Urinary bladder (tissue), 3 donors: ENCODE measurements at regions not wholly inside any gene's neighbourhood (a gene's known extent, or its start where the extent isn't known, plus 50 kb on each side); places are given as distances from the start of the nearest gene placed in this dataset.
"Not testable (repeated sequence)": the region's sequence is repeated elsewhere in the genome, so short reads cannot be mapped to it uniquely, and the experiment has no call there.

Source experiments
- DNase-seq: peaks from one replicate; pipeline ENCODE4 v3.0.0-alpha.2; 2015; ENCODE audit errors: extremely low spot score
- H3K27ac ChIP-seq: one replicate; pipeline ENCODE4 v1.5.1; 2013; ENCODE audit warnings: low read depth, mild to moderate bottlenecking, moderate library complexity
- H3K36me3 ChIP-seq: one replicate; pipeline ENCODE4 v1.6.1; 2013; ENCODE audit warnings: mild to moderate bottlenecking, moderate library complexity; ENCODE audit not compliant: insufficient read depth
- H3K4me1 ChIP-seq: one replicate; pipeline ENCODE4 v1.6.1; 2013; ENCODE audit warnings: mild to moderate bottlenecking, moderate library complexity; ENCODE audit not compliant: insufficient read depth
- H3K4me3 ChIP-seq: one replicate; pipeline ENCODE4 v1.5.1; 2013; ENCODE audit warnings: low read depth, low read length
- WGBS: extraction: QIAGEN DNeasy Blood & Tissue Kit; methylation state at CpG from one replicate; pipeline ENCODE4 v1.1.7; 2013; 5-methylcytosine and 5-hydroxymethylcytosine counted together
- donor health status: healthy with polysubstance abuse.
- donor health status: healthy.

DNA sequence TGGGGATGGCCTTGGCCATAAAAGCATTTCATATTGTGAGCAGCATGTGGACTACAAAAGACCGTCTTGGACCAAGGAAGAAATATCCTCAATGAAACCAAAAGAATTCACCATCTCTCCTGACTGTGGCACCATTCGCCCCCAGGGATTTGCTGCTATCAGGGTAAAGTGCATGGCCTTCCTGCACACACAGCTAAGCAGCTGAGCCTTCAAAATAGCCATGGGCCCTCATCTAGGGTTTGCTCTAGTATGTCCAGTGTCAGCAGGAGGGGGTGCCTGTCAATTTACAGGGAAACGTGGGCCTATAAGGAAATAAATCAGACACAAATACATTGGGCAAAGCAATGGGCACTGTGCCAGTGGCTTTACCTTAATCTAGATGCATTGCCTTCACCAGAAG is 296.6 kb upstream of the NBPF12 start:
- 73% methylated on average over 3 of the region's 3 CpGs for WGBS
- H3K27ac ChIP-seq, H3K4me3 ChIP-seq, DNase-seq, H3K4me1 ChIP-seq, H3K36me3 ChIP-seq: not testable (repeated sequence)

DNA sequence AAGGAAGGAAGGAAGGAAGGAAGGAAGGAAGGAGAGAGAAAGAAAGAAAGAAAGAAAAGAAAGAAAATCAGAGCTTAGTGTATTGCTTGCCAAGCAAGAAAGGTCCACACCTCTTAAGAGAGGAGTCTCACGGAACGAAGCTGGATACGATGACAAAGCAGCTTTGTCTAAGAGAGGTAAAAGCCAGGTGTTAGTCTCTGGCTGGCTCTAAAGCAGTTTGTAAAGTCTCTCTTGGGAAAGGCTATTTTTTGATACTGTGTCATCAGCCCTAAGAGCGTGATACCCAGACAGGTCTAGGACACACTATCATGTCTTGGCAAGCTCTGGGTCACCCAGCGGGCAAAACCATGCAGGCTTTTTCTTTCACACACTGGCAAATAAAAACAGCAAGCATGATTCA is 297.5 kb upstream of the NBPF12 start:
- H3K27ac ChIP-seq, DNase-seq, H3K36me3 ChIP-seq, H3K4me3 ChIP-seq, H3K4me1 ChIP-seq: not testable (repeated sequence)
- 86% methylated on average over 5 of the region's 5 CpGs for WGBS

- H3K4me1 ChIP-seq, H3K36me3 ChIP-seq, H3K4me3 ChIP-seq, H3K27ac ChIP-seq, DNase-seq: not testable (repeated sequence)
- 54% methylated on average over 1 of the region's 1 CpG for WGBS
Observed at GRCh38 chr1:146630302-146630701, 307.8 kb upstream of the NBPF12 start.

- not testable (repeated sequence) for H3K27ac ChIP-seq, H3K4me1 ChIP-seq, DNase-seq, H3K4me3 ChIP-seq, H3K36me3 ChIP-seq
- 60% methylated on average over 3 of the region's 4 CpGs for WGBS
Observed at GRCh38 chr1:146618582-146618981, 319.5 kb upstream of the NBPF12 start.

GRCh38 chr1:146604681-146605080 is 333.4 kb upstream of the NBPF12 start:
- not testable (repeated sequence) for H3K4me1 ChIP-seq, H3K36me3 ChIP-seq, DNase-seq, H3K27ac ChIP-seq, H3K4me3 ChIP-seq

DNA sequence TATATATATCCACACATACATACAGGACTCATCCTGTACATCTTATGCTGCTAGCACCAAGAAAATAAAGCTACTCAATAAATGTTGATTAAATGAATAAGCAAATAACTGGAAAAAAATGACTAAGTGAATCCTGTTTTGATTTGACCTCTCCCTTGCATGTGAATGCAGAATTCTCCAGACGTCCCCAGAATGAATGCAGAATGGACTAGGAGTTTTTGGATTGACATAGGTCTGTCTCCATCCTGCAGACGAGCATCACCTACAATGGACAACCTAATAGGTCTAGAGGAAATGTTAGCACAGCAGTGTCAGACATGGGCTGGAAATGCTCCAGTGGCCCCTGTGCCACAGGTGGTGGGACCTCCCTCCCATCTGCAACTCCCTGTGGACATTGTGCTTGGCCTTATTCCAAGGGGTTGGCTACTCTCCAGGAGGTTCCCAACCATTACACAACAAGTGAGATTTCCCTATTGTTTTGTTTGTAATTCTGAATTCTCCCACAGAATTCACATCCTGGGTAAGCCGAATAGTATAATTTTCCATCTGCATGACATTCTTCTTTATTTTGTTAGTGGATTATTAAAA is 337.3 kb upstream of the NBPF12 start:
- DNase-seq, H3K36me3 ChIP-seq, H3K4me1 ChIP-seq, H3K27ac ChIP-seq, H3K4me3 ChIP-seq: not testable (repeated sequence)
- 20% methylated on average over 1 of the region's 3 CpGs for WGBS

- DNase-seq, H3K27ac ChIP-seq, H3K36me3 ChIP-seq, H3K4me1 ChIP-seq, H3K4me3 ChIP-seq: not testable (repeated sequence)
- 92% methylated on average over 1 of the region's 3 CpGs for WGBS
Observed at GRCh38 chr1:146599906-146600305, 338.2 kb upstream of the NBPF12 start.

DNA sequence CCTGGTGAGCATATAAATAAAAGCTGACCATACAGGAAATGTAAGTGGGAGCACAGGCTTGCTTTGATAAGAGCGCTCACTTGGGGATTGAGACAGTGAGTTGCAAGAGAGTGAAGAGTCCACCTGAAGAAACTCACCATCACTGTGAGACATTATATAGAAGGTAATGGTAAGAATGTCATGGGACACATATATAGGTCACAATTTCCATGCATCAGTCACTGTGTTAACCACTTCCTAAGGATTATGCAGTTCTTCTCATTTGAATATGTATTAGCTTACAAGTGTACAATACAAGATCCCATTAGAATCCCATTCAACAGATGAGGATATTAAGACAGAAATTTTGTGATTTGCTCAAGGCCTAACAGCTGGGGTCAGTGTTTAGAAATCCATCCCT is 352.4 kb upstream of the NOTCH2NLA start:
- H3K4me1 ChIP-seq, H3K27ac ChIP-seq, H3K4me3 ChIP-seq, DNase-seq, H3K36me3 ChIP-seq: not testable (repeated sequence)
- 90% methylated on average over 1 of the region's 1 CpG for WGBS

DNA sequence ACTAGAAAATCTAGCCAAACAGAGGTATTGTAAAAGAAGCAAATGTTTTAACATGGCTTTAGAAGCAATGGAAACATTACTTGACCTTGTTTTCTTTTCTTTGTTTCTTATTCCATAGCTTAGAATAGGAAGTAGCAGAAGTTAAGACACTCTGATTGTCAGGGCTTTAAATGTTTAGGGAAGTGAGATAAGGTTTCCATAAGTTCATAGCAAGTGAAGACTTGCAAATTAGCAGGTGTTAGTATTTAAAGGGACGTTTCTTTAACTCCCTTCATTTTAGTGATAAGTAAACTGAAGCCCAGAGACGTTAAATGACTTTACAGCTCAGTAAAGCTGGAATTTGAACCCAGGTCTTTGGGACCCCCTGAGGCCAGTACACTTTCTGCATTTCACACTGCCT is 338.7 kb upstream of the NOTCH2NLA start:
- not testable (repeated sequence) for H3K4me1 ChIP-seq, H3K27ac ChIP-seq, H3K4me3 ChIP-seq, H3K36me3 ChIP-seq, DNase-seq
- 35% methylated on average over 1 of the region's 2 CpGs for WGBS

DNA sequence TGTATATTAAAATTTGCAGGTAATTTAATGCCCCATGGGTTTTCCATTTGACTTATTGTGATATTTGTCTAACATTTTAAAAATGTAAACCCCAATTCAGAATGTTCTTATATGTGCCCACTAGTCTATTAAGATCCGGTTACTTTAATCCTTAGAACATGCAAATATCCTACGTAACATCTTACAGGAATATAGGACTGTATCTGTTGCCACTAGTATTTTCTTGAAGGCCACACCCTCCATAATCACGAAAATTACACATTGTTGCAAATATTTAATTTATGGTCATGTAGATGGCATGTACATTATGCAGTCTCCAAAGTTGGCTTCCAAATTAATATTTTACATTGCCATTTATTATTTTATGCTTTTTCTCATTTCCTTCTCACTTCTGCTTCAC is 329.2 kb upstream of the NOTCH2NLA start:
- DNase-seq, H3K36me3 ChIP-seq, H3K4me3 ChIP-seq, H3K27ac ChIP-seq, H3K4me1 ChIP-seq: not testable (repeated sequence)
- 86% methylated on average over 3 of the region's 3 CpGs for WGBS

- not testable (repeated sequence) for H3K36me3 ChIP-seq, DNase-seq, H3K27ac ChIP-seq, H3K4me1 ChIP-seq, H3K4me3 ChIP-seq
- 84% methylated on average over 3 of the region's 7 CpGs for WGBS
Observed at GRCh38 chr1:146556405-146556804, 327.6 kb upstream of the NOTCH2NLA start.

DNA sequence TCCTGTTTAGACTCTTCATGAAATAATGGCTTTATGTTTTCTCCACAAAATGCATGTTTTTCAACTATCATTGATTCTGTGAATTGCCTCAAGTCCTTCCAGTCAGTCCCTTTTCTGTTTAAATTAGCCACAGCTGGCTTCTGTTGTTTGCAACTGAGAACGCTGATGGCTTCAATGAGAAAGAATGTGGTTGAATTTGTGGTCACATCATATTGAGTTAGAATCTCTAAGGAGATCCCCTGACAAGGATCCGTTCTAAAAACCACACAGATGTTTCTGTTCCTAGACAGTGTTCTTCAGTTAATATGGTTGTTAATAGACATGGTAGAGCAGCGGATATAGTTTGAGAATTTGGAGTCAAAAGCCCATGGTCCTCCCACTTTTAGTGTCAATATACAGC is 323.6 kb upstream of the NOTCH2NLA start:
- not testable (repeated sequence) for H3K36me3 ChIP-seq, DNase-seq, H3K4me1 ChIP-seq, H3K4me3 ChIP-seq, H3K27ac ChIP-seq
- 48% methylated on average over 3 of the region's 3 CpGs for WGBS

DNA sequence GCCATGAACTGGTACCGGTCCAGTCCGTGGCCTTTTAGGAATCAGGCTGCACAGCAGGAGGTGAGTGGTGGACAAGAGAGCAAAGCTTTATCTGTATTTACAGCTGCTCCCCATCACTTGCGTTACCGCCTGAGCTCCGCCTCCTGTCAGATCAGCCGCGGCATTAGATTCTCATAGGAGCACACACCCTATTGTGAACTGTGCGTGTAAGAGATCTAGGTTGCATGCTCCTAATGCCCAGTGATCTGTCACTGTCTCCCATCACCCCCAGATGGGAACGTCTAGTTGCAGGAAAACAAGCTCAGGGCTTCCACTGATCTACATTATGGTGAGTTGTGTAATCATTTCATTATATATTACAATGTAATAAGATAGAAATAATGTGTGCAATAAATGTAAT is 319.9 kb upstream of the NOTCH2NLA start:
- not testable (repeated sequence) for H3K4me3 ChIP-seq, H3K36me3 ChIP-seq, DNase-seq, H3K27ac ChIP-seq, H3K4me1 ChIP-seq
- WGBS = 91% methylated on average over 8 of the region's 9 CpGs

DNA sequence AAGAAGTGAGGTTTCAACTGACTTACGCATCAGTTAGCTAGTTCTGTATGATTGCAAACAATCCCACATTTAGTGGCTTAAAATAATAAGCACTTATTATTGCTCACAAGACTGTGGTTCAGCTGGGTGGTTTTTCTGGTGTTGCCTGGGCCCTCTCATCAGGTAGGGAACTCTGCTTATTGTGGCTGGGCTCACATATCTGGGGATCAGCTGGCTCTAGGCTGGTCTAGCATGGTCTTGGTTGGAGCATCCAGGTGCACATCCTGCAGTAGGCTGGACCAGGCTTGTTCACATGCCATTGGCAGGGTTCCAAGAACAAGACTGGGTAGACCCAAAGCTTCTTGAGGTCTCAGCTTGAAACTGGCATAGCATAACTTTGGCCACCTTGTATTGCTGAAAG is 317.4 kb upstream of the NOTCH2NLA start:
- WGBS = 96% methylated on average over 1 of the region's 1 CpG
- not testable (repeated sequence) for DNase-seq, H3K27ac ChIP-seq, H3K4me3 ChIP-seq, H3K4me1 ChIP-seq, H3K36me3 ChIP-seq

DNA sequence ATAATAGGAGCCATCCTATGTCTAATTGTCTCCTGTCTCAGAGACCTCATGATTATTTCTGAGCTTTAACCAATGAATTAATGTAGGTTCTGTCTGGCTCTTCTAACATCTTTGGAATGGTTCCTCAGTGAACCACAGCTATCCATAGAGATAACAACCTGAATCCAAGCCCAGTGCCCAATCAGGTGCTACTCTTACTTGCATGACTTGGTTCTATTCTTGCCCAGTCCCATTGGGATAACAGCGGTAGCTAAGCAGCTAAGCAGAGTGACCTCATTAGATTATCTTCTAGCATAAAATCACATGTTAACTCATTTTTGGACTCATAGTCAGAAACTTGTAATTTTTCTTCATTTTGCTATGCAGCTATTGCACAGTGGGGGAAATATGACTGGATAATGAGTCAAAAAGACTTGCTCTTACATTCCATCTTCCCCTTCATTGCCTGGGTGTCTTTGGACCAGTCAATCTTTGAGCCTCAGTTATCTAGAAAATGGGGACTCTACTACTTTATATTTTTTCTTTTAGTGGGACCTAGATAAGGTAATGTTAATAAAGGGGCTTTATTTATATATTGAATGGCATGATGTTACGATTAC is 309.1 kb upstream of the NOTCH2NLA start:
- not testable (repeated sequence) for H3K4me3 ChIP-seq, H3K4me1 ChIP-seq, H3K36me3 ChIP-seq, H3K27ac ChIP-seq, DNase-seq
- WGBS = 86% methylated on average over 1 of the region's 2 CpGs
